Stimulated activated CD8-positive, alpha-beta memory T cell treated with anti-CD3 and anti-CD28 coated beads, Interleukin-2, amount 100 ng/mL, for 48 hours (primary cell): ENCODE measurements at regions not wholly inside any gene's neighbourhood (a gene's known extent, or its start where the extent isn't known, plus 50 kb on each side); places are given as distances from the start of the nearest gene placed in this dataset.

ENCODE experiments used
- DNase-seq, 2 donors: peaks; one replicate each; pipeline ENCODE4 v3.0.0-alpha.2; 2020; ENCODE audit warnings: low read depth in 2 of 2

DNA sequence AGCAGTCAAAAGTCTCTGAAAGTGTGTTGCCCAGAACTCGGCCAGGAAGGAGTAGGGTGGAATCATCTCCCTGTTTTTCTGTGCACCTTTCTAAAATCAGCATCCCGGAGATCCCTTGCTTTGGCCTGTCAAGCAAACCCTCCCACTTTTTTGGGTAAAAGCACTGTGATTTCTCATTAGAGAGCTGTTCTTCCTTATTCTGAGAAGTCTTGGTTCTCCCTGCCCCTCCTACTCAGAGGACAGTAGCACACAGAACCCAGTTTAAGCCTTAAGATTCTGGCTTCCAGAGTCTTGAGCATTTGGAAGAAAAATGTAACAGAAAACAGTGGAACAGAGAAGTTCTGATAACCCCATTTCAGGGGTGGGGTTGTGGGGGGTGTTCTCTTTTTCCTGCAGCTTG lies 52.6 kb upstream of the KATNAL1 start:
- DNase-seq: no peak

DNA sequence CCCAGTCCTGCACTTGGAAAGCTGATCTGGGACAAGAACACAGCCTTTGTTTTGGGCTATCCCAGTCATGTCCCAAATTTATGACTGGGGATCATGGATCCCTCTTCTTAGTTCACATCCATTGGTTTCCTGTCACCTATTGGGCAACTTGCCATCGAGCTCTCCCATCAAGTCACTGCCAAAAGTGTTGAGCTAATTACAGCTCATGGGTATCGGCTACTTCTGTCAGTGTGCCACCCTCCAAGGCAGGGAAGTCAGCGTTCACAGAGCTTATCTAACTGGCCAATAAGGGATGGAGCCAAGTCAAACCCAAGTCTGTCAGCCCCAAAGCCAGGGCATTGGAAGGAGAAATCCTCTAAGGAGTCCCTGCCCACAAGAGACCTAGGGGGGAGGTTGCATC lies 53.2 kb upstream of the KATNAL1 start:
- DNase-seq: no peak

- DNase-seq: no peak
These were observed 54.8 kb upstream of the KATNAL1 start for GRCh38 chr13:30362005-30362788.

DNA sequence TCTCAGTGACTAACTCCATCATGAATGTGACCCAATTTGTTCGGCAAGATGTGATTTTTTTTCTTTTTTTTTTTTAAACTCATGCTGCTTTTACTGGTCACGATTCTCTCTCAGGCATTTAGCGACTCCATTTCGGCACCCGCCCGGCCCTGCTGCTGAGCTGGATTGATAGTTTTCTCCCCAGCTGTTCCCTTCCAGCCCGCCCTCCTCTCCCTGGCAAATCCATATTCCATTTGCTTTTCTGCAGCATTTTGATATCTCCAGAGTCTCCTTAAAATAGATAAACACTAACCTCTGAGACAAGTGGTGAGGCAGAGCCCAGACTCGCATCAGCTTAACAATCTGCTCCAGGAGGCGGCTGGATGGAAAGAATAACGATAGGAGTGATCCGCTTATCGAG lies 55.5 kb upstream of the KATNAL1 start:
- no peak for DNase-seq

DNA sequence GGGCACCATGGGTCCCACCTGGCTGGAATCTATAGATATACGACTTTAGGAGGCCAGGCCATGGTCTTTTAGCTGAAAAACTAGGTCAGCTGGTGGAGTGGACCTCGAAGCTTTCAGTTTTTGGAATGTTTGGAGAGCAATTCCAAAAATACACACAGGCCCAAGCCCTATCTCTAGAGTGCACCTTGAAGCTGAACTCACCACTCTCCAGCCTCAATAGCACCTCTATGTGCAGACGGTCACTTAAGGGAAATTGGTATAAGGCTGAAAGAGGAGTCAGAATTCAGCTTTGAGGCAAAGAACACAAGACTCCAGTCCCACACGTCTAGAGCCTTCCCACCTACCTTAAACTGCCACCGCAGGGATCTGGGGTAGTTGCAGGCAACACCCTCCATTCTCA lies 56.4 kb upstream of the KATNAL1 start:
- no peak for DNase-seq

- no peak for DNase-seq
These were observed 56.8 kb upstream of the KATNAL1 start for GRCh38 chr13:30364133-30364532.

DNA sequence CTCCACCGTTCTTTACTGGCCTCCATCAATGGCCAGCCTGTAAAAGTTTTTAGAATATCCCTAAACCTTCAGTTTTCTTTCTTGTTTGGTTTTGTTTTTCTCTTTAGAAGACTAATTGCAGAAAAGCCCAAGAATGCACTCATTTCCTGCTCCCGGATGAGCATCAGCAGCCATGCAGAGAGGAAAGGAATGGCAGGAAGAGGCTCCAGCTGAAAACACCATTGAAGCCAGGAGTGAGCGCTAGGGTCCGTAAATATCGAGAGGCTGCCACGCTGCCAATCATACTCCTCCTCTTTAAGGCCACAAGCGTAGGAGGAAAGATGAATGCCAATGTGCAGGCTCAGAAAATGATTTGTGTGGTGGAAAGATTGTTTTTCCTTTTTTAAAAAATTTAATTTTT lies 57.4 kb upstream of the UBE2L5 start:
- no peak for DNase-seq

DNA sequence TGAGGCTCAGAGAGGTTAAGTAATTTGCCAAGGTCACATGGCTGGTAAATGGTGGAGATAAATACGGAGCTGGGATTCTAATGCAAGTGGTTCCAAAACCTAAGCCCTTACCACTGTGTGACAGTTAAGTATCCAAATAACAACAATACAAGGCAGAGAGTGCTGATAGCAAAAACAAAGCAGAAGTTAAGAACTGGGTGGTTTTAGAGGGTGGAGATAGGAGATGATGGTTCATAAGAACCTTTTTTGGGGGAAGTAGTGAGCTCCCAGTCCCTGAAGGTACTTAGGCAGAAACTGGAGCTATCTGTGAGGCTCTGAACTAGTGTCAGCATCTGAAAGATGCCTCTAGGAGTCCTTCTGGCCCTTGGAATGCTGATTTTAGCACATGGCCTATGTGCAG lies 56.2 kb upstream of the UBE2L5 start:
- DNase-seq: no peak

GRCh38 chr13:30367296-30367695 lies 55.0 kb upstream of the UBE2L5 start:
- DNase-seq: no peak

- no peak for DNase-seq
These were observed 52.1 kb upstream of the UBE2L5 start for GRCh38 chr13:30370146-30370545.

DNA sequence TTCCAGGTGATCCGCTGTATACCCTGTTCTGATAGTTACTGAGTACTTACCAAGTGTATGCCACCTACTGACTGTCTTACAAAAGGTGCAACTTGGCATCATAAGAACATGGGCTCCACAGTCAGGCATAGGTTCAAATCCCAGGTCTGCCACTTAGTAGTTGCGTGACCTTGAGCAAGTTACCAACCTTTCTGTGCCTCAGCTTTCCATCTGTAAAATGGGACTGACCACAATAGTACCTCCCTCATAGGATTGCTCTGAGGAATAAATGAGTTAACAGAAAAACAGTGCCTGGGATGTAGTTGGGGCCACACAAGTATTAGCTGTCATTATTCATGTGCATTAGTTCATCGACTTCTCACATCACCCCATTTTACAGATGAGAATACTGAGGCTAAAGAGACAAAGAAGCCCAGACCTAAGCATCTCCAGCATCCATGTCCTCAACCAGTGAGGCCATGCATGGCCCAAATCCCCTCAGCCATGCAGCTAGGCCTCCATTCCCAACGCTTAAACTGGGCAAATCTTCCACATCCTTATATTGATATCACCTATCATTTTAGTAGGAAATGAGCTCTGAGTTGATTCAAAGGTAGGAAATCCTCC lies 51.3 kb upstream of the UBE2L5 start:
- no peak for DNase-seq

GRCh38 chr13:30371649-30372265 lies 50.5 kb upstream of the UBE2L5 start:
- peak; percentile 23 to 28 for DNase-seq
